HEK293 (cell line): ENCODE measurements at regions not wholly inside any gene's neighbourhood (a gene's known extent, or its start where the extent isn't known, plus 50 kb on each side); places are given as distances from the start of the nearest gene placed in this dataset.

ENCODE experiments used
- KLF16 ChIP-seq: fragments of 450-650 bp; formaldehyde crosslinking; IDR thresholded peaks from 2 replicates; pipeline ENCODE4 v1.5.1; 2017; ENCODE audit warnings: missing biosample characterization, missing genetic modification characterization
- PRDM1 ChIP-seq: fragments of 450-650 bp; formaldehyde crosslinking; IDR thresholded peaks from 2 replicates; pipeline ENCODE4; 2016; ENCODE audit warnings: missing biosample characterization, missing genetic modification characterization
- SP7 ChIP-seq: fragments of 450-650 bp; formaldehyde crosslinking; IDR thresholded peaks from 2 replicates; pipeline ENCODE4 v1.5.1; 2016; ENCODE audit warnings: missing biosample characterization, missing genetic modification characterization
- ZBTB48 ChIP-seq: fragments of 450-650 bp; formaldehyde crosslinking; IDR thresholded peaks from 2 replicates; pipeline ENCODE4 v1.5.1; 2016; ENCODE audit warnings: missing biosample characterization, missing genetic modification characterization
- ZFP37 ChIP-seq: fragments of 450-650 bp; formaldehyde crosslinking; IDR thresholded peaks from 2 replicates; pipeline ENCODE4 v1.5.1; 2016; ENCODE audit warnings: missing biosample characterization, missing genetic modification characterization
- ZNF121 ChIP-seq: fragments of 450-650 bp; formaldehyde crosslinking; IDR thresholded peaks from 2 replicates; pipeline ENCODE4 v1.5.1; 2016; ENCODE audit warnings: missing biosample characterization, missing genetic modification characterization
- ZNF140 ChIP-seq: fragments of 450-650 bp; formaldehyde crosslinking; IDR thresholded peaks from 2 replicates; pipeline ENCODE4 v1.5.1; 2016; ENCODE audit warnings: missing biosample characterization, missing genetic modification characterization
- ZNF146 ChIP-seq: fragments of 450-650 bp; formaldehyde crosslinking; IDR thresholded peaks from 2 replicates; pipeline ENCODE4 v1.5.1; 2016; ENCODE audit warnings: missing biosample characterization, missing genetic modification characterization
- ZNF16 ChIP-seq: fragments of 450-650 bp; formaldehyde crosslinking; IDR thresholded peaks from 2 replicates; pipeline ENCODE4 v1.5.1; 2016; ENCODE audit warnings: low read depth, missing biosample characterization, missing genetic modification characterization
- ZNF202 ChIP-seq: fragments of 450-650 bp; formaldehyde crosslinking; IDR thresholded peaks from 2 replicates; pipeline ENCODE4 v1.5.1; 2016; ENCODE audit warnings: missing biosample characterization, missing genetic modification characterization, borderline replicate concordance
- ZNF223 ChIP-seq: fragments of 450-650 bp; formaldehyde crosslinking; IDR thresholded peaks from 2 replicates; pipeline ENCODE4 v1.5.1; 2016; ENCODE audit warnings: missing biosample characterization, missing genetic modification characterization
- ZNF239 ChIP-seq: fragments of 450-650 bp; formaldehyde crosslinking; IDR thresholded peaks from 2 replicates; pipeline ENCODE4 v1.5.1; 2016; ENCODE audit warnings: missing biosample characterization, missing genetic modification characterization
- ZNF266 ChIP-seq: fragments of 450-650 bp; formaldehyde crosslinking; IDR thresholded peaks from 2 replicates; pipeline ENCODE4 v1.5.1; 2016; ENCODE audit warnings: missing biosample characterization, missing genetic modification characterization, low read depth
- ZNF292 ChIP-seq: fragments of 450-650 bp; formaldehyde crosslinking; IDR thresholded peaks from 2 replicates; pipeline ENCODE4 v1.5.1; 2016; ENCODE audit warnings: low read depth, missing biosample characterization, missing genetic modification characterization, borderline replicate concordance
- ZNF302 ChIP-seq: fragments of 450-650 bp; formaldehyde crosslinking; IDR thresholded peaks from 2 replicates; pipeline ENCODE4 v1.5.1; 2016; ENCODE audit warnings: missing biosample characterization, missing genetic modification characterization, low read depth
- ZNF341 ChIP-seq: fragments of 450-650 bp; formaldehyde crosslinking; IDR thresholded peaks from 2 replicates; pipeline ENCODE4; 2016; ENCODE audit warnings: low read depth, missing biosample characterization, missing genetic modification characterization
- ZNF404 ChIP-seq: fragments of 450-650 bp; formaldehyde crosslinking; IDR thresholded peaks from 2 replicates; pipeline ENCODE4 v1.5.1; 2017; ENCODE audit warnings: missing biosample characterization, missing genetic modification characterization
- ZNF433 ChIP-seq: fragments of 450-650 bp; formaldehyde crosslinking; IDR thresholded peaks from 2 replicates; pipeline ENCODE4 v1.5.1; 2016; ENCODE audit warnings: missing biosample characterization, missing genetic modification characterization, low read depth
- ZNF529 ChIP-seq: fragments of 450-650 bp; formaldehyde crosslinking; IDR thresholded peaks from 2 replicates; pipeline ENCODE4 v1.5.1; 2017; ENCODE audit warnings: missing genetic modification characterization, missing biosample characterization; ENCODE audit not compliant: insufficient replicate concordance
- ZNF548 ChIP-seq: fragments of 450-650 bp; formaldehyde crosslinking; IDR thresholded peaks from 2 replicates; pipeline ENCODE4 v1.5.1; 2016; ENCODE audit warnings: missing biosample characterization, missing genetic modification characterization
- ZNF549 ChIP-seq: fragments of 450-650 bp; IDR thresholded peaks from 2 replicates; pipeline ENCODE4 v1.5.1; 2018; ENCODE audit warnings: missing biosample characterization, missing genetic modification characterization, mild to moderate bottlenecking, inconsistent platforms, moderate library complexity
- ZNF623 ChIP-seq: fragments of 450-650 bp; formaldehyde crosslinking; IDR thresholded peaks from 2 replicates; pipeline ENCODE4 v1.5.1; 2016; ENCODE audit warnings: missing biosample characterization, missing genetic modification characterization
- ZNF660 ChIP-seq: fragments of 450-650 bp; IDR thresholded peaks from 2 replicates; pipeline ENCODE4 v1.5.1; 2018; ENCODE audit warnings: missing biosample characterization, mild to moderate bottlenecking, missing genetic modification characterization
- ZNF830 ChIP-seq: fragments of 450-650 bp; IDR thresholded peaks from 2 replicates; pipeline ENCODE4 v1.5.0; 2018; ENCODE audit warnings: missing biosample characterization, missing genetic modification characterization, low read depth, mild to moderate bottlenecking, moderate library complexity
- ZSCAN30 ChIP-seq: fragments of 450-650 bp; IDR thresholded peaks from 2 replicates; pipeline ENCODE4 v1.5.1; 2018; ENCODE audit warnings: missing biosample characterization, mild to moderate bottlenecking, missing genetic modification characterization, moderate library complexity
- TF ChIP-seq, protein P1 (sequence below): fragments of 450-650 bp; formaldehyde crosslinking; IDR thresholded peaks from 2 replicates; pipeline ENCODE4 v1.5.1; 2016; ENCODE audit warnings: missing biosample characterization, missing genetic modification characterization
- TF ChIP-seq, protein P2 (sequence below): fragments of 450-650 bp; formaldehyde crosslinking; IDR thresholded peaks from 2 replicates; pipeline ENCODE4 v1.5.1; 2017; ENCODE audit warnings: missing biosample characterization, missing genetic modification characterization
- TF ChIP-seq, protein P3 (sequence below): fragments of 450-650 bp; formaldehyde crosslinking; IDR thresholded peaks from 2 replicates; pipeline ENCODE4 v1.5.1; 2016; ENCODE audit warnings: missing biosample characterization, missing genetic modification characterization
- TF ChIP-seq, protein P4 (sequence below): fragments of 450-650 bp; formaldehyde crosslinking; IDR thresholded peaks from 2 replicates; pipeline ENCODE4 v1.5.1; 2016; ENCODE audit warnings: missing biosample characterization, missing genetic modification characterization
- TF ChIP-seq, protein P5 (sequence below): fragments of 450-650 bp; formaldehyde crosslinking; IDR thresholded peaks from 2 replicates; pipeline ENCODE4 v1.5.1; 2016; ENCODE audit warnings: missing biosample characterization, missing genetic modification characterization, borderline replicate concordance

DNA sequence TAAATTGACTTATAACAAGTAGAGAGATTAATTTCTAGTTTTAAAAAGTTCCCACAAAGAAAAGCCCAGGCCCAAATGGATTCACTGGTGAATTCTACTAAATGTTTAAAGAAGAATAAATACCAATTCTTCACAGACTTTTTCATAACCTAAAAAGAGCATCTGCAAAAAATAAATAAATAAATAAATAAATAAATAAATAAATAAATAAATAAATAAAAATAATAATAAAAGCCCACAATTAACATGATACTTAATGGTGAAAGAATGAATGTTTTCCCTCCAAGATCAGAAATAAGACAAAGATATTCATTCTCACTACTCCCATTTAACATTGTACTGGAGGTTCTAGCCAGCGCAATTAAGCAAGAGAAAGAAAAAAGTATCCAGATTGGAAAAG is 97.6 kb upstream of the KAZN start (continued):
- TF ChIP-seq ZNF121 (tag by site-specific recombination) (no peak), PRDM1 (no peak), KLF16 (tag by site-specific recombination) (no peak), ZNF239 (no peak), ZNF341 (peak; percentile 27; the same call in 1 of the 2 replicates), ZNF266 (tag by site-specific recombination) (0 out of 2 replicates have a peak, but pooled peaks have one; percentile 55), ZNF146 (tag by site-specific recombination) (no peak), ZNF623 (tag by site-specific recombination) (peak; percentile 78), ZNF302 (no peak), ZSCAN30 (tag by site-specific recombination) (no peak), ZNF433 (0 out of 2 replicates have a peak, but pooled peaks have one; percentile 44), ZNF404 (tag by site-specific recombination) (peak; percentile 85; the same call in 1 of the 2 replicates), ZNF292 (tag by site-specific recombination) (peak; percentile 70; the same call in 1 of the 2 replicates), ZNF660 (no peak), ZNF202 (tag by site-specific recombination) (0 out of 2 replicates have a peak, but pooled peaks have one; percentile 58), ZNF549 (no peak), ZNF223 (tag by site-specific recombination) (no peak), ZBTB48 (tag by site-specific recombination) (no peak), ZNF16 (no peak), ZNF548 (tag by site-specific recombination) (no peak), SP7 (no peak), ZNF140 (tag by site-specific recombination) (peak; percentile 64), ZFP37 (tag by site-specific recombination) (no peak), ZNF830 (no peak), ZNF529 (tag by site-specific recombination) (peak; percentile 42)
- TF ChIP-seq, protein P1, sequence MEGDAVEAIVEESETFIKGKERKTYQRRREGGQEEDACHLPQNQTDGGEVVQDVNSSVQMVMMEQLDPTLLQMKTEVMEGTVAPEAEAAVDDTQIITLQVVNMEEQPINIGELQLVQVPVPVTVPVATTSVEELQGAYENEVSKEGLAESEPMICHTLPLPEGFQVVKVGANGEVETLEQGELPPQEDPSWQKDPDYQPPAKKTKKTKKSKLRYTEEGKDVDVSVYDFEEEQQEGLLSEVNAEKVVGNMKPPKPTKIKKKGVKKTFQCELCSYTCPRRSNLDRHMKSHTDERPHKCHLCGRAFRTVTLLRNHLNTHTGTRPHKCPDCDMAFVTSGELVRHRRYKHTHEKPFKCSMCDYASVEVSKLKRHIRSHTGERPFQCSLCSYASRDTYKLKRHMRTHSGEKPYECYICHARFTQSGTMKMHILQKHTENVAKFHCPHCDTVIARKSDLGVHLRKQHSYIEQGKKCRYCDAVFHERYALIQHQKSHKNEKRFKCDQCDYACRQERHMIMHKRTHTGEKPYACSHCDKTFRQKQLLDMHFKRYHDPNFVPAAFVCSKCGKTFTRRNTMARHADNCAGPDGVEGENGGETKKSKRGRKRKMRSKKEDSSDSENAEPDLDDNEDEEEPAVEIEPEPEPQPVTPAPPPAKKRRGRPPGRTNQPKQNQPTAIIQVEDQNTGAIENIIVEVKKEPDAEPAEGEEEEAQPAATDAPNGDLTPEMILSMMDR (tag by site-specific recombination): no peak
- TF ChIP-seq, protein P2, sequence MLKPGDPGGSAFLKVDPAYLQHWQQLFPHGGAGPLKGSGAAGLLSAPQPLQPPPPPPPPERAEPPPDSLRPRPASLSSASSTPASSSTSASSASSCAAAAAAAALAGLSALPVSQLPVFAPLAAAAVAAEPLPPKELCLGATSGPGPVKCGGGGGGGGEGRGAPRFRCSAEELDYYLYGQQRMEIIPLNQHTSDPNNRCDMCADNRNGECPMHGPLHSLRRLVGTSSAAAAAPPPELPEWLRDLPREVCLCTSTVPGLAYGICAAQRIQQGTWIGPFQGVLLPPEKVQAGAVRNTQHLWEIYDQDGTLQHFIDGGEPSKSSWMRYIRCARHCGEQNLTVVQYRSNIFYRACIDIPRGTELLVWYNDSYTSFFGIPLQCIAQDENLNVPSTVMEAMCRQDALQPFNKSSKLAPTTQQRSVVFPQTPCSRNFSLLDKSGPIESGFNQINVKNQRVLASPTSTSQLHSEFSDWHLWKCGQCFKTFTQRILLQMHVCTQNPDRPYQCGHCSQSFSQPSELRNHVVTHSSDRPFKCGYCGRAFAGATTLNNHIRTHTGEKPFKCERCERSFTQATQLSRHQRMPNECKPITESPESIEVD (tag by site-specific recombination): no peak
- TF ChIP-seq, protein P3, sequence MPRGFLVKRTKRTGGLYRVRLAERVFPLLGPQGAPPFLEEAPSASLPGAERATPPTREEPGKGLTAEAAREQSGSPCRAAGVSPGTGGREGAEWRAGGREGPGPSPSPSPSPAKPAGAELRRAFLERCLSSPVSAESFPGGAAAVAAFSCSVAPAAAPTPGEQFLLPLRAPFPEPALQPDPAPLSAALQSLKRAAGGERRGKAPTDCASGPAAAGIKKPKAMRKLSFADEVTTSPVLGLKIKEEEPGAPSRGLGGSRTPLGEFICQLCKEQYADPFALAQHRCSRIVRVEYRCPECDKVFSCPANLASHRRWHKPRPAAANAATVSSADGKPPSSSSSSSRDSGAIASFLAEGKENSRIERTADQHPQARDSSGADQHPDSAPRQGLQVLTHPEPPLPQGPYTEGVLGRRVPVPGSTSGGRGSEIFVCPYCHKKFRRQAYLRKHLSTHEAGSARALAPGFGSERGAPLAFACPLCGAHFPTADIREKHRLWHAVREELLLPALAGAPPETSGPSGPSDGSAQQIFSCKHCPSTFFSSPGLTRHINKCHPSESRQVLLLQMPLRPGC: no peak
- TF ChIP-seq, protein P4, sequence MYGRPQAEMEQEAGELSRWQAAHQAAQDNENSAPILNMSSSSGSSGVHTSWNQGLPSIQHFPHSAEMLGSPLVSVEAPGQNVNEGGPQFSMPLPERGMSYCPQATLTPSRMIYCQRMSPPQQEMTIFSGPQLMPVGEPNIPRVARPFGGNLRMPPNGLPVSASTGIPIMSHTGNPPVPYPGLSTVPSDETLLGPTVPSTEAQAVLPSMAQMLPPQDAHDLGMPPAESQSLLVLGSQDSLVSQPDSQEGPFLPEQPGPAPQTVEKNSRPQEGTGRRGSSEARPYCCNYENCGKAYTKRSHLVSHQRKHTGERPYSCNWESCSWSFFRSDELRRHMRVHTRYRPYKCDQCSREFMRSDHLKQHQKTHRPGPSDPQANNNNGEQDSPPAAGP: no peak
- TF ChIP-seq, protein P5, sequence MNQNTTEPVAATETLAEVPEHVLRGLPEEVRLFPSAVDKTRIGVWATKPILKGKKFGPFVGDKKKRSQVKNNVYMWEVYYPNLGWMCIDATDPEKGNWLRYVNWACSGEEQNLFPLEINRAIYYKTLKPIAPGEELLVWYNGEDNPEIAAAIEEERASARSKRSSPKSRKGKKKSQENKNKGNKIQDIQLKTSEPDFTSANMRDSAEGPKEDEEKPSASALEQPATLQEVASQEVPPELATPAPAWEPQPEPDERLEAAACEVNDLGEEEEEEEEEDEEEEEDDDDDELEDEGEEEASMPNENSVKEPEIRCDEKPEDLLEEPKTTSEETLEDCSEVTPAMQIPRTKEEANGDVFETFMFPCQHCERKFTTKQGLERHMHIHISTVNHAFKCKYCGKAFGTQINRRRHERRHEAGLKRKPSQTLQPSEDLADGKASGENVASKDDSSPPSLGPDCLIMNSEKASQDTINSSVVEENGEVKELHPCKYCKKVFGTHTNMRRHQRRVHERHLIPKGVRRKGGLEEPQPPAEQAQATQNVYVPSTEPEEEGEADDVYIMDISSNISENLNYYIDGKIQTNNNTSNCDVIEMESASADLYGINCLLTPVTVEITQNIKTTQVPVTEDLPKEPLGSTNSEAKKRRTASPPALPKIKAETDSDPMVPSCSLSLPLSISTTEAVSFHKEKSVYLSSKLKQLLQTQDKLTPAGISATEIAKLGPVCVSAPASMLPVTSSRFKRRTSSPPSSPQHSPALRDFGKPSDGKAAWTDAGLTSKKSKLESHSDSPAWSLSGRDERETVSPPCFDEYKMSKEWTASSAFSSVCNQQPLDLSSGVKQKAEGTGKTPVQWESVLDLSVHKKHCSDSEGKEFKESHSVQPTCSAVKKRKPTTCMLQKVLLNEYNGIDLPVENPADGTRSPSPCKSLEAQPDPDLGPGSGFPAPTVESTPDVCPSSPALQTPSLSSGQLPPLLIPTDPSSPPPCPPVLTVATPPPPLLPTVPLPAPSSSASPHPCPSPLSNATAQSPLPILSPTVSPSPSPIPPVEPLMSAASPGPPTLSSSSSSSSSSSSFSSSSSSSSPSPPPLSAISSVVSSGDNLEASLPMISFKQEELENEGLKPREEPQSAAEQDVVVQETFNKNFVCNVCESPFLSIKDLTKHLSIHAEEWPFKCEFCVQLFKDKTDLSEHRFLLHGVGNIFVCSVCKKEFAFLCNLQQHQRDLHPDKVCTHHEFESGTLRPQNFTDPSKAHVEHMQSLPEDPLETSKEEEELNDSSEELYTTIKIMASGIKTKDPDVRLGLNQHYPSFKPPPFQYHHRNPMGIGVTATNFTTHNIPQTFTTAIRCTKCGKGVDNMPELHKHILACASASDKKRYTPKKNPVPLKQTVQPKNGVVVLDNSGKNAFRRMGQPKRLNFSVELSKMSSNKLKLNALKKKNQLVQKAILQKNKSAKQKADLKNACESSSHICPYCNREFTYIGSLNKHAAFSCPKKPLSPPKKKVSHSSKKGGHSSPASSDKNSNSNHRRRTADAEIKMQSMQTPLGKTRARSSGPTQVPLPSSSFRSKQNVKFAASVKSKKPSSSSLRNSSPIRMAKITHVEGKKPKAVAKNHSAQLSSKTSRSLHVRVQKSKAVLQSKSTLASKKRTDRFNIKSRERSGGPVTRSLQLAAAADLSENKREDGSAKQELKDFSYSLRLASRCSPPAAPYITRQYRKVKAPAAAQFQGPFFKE: no peak
